HCT116 (cell line): ENCODE measurements at regions not wholly inside any gene's neighbourhood (a gene's known extent, or its start where the extent isn't known, plus 50 kb on each side); places are given as distances from the start of the nearest gene placed in this dataset.

Experiments used
- ATAC-seq: fragments of 200-7000 bp; cut with Tn5 transposase; 2 replicates; pipeline ENCODE4 v1.9.1; 2020; ENCODE audit warnings: mild to moderate bottlenecking, moderate library complexity
- BruUV-seq: library from RNA; stranded (reverse); fragments of 400-500 nt; replicated peaks from 2 replicates; lab custom pipeline; 2021; lab: Mats Ljungman, UMichigan
- CTCF ChIA-PET: fragments of 300-600 bp; sonication (Branson Sonifier 250); formaldehyde crosslinking; loops from one replicate; lab custom pipeline; 2021; ENCODE audit warnings: antibody characterized with exemption; lab: Charles Lee
- POLR2A ChIA-PET: fragments of 300-600, 350-600 bp; sonication (Branson Sonifier 250); formaldehyde crosslinking; loops from one replicate; lab custom pipeline; 2021; ENCODE audit warnings: antibody characterized with exemption; lab: Charles Lee
- RAD21 ChIA-PET, 2 experiments: fragments of 300-600 bp; sonication (Branson Sonifier 250); formaldehyde crosslinking; loops; one replicate each; lab custom pipeline; 2023; ENCODE audit warnings: low total read pairs in 2 of 2; ENCODE audit not compliant: uncharacterized antibody in 2 of 2, unreplicated experiment in 2 of 2, low non-redundant PET in 1 of 2; lab: Charles Lee
- DNase-seq: peaks from one replicate; pipeline ENCODE4 v3.0.0-alpha.2; 2010; ENCODE audit warnings: low read depth, low spot score
- H2AFZ ChIP-seq: fragments of 200-600 bp; shearing (Covaris generic), sonication (generic); 2 replicates; pipeline ENCODE4 v1.6.1; 2017; ENCODE audit warnings: low read depth, mixed run types, mixed read lengths, antibody characterized with exemption, low read length; ENCODE audit not compliant: poor library complexity, severe bottlenecking
- H3K27ac ChIP-seq: 2 replicates; pipeline ENCODE4 v1.5.1; 2012; ENCODE audit warnings: low read depth, low read length
- H3K27me3 ChIP-seq: fragments of 200-600 bp; sonication (generic); 2 replicates; pipeline ENCODE4 v1.6.1; 2016; ENCODE audit warnings: mixed run types, low read length, mixed read lengths; ENCODE audit not compliant: insufficient read depth
- H3K36me3 ChIP-seq, 2 experiments: fragments of 200-500 bp in 1 of 2; fragments of 200-600 bp in 1 of 2; sonication (Bioruptor generic) in 1 of 2; sonication (generic) in 1 of 2; 2 replicates each; pipeline versions ENCODE4 v1.5.1 to v1.6.1; 2014 to 2016; ENCODE audit warnings: low read length in 2 of 2, inconsistent platforms in 1 of 2, mixed read lengths in 1 of 2, mixed run types in 1 of 2; ENCODE audit not compliant: insufficient read depth in 2 of 2, control insufficient read depth in 1 of 2
- H3K4me1 ChIP-seq, 2 experiments: fragments of 200-600 bp in 1 of 2; sonication (generic) in 1 of 2; 2 replicates each; pipeline versions ENCODE4 v1.5.1 to v1.6.1; 2012 to 2017; ENCODE audit warnings: low read length in 2 of 2, inconsistent platforms in 1 of 2, mild to moderate bottlenecking in 1 of 2, mixed read lengths in 1 of 2, mixed run types in 1 of 2, moderate library complexity in 1 of 2; ENCODE audit not compliant: insufficient read depth in 2 of 2, control insufficient read depth in 1 of 2
- H3K4me2 ChIP-seq: fragments of 200-600 bp; sonication (generic); 2 replicates; pipeline ENCODE4 v1.6.1; 2017; ENCODE audit warnings: mixed run types, low read length, mixed read lengths
- H3K4me3 ChIP-seq, 2 experiments: fragments of 200-600 bp in 1 of 2; sonication (generic) in 1 of 2; replicated peaks in 1 of 2; 2 replicates each; pipeline ENCODE4 v1.5.1; 2011 to 2016; ENCODE audit warnings: low read length in 2 of 2, control low read depth in 1 of 2, low read depth in 1 of 2, mild to moderate bottlenecking in 1 of 2, mixed read lengths in 1 of 2, mixed run types in 1 of 2
- H3K79me2 ChIP-seq: fragments of 200-600 bp; sonication (generic); 2 replicates; pipeline ENCODE4 v1.6.1; 2017; ENCODE audit warnings: mild to moderate bottlenecking, mixed run types, low read length, moderate library complexity, mixed read lengths; ENCODE audit not compliant: insufficient read depth
- H3K9ac ChIP-seq: fragments of 200-600 bp; sonication (generic); 2 replicates; pipeline ENCODE4 v1.6.1; 2016; ENCODE audit warnings: low read length, mixed read lengths
- H3K9me2 ChIP-seq: fragments of 200-600 bp; sonication (generic), shearing (Covaris generic); 2 replicates; pipeline ENCODE4 v1.6.1; 2017; ENCODE audit warnings: mixed run types, mild to moderate bottlenecking, moderate library complexity; ENCODE audit not compliant: insufficient read depth
- H3K9me3 ChIP-seq, 2 experiments: fragments of 200-500 bp in 1 of 2; fragments of 200-600 bp in 1 of 2; sonication (Bioruptor generic) in 1 of 2; sonication (generic) in 1 of 2; 2 replicates each; pipeline ENCODE4 v1.6.1; 2014 to 2017; ENCODE audit warnings: low read length in 2 of 2, mixed read lengths in 2 of 2, inconsistent platforms in 1 of 2, low read depth in 1 of 2, mild to moderate bottlenecking in 1 of 2, mixed run types in 1 of 2, moderate library complexity in 1 of 2; ENCODE audit not compliant: control insufficient read depth in 1 of 2, insufficient read depth in 1 of 2
- H4K20me1 ChIP-seq: fragments of 200-600 bp; sonication (generic), shearing (Covaris generic); 2 replicates; pipeline ENCODE4 v1.6.1; 2017; ENCODE audit warnings: mixed run types, mild to moderate bottlenecking, moderate library complexity; ENCODE audit not compliant: insufficient read depth
- CBX3 ChIP-seq: IDR thresholded peaks from 2 replicates; pipeline ENCODE4 v1.6.1; 2012; ENCODE audit warnings: low read depth
- CEBPB ChIP-seq: IDR thresholded peaks from 2 replicates; pipeline ENCODE4 v1.6.1; 2012; ENCODE audit warnings: low read depth
- EZH2 ChIP-seq: fragments of 200-600 bp; sonication (generic); IDR thresholded peaks from 2 replicates; pipeline ENCODE4 v1.6.1; 2017; ENCODE audit warnings: antibody characterized with exemption, mixed run types
- EZH2phosphoT487 ChIP-seq: fragments of 200-600 bp; IDR thresholded peaks from 2 replicates; pipeline ENCODE4 v1.6.1; 2018; ENCODE audit warnings: antibody characterized with exemption, borderline replicate concordance
- JUND ChIP-seq: IDR thresholded peaks from 2 replicates; pipeline ENCODE4 v1.6.1; 2012
- POLR2AphosphoS5 ChIP-seq: IDR thresholded peaks from 2 replicates; pipeline ENCODE4 v1.6.1; 2011; ENCODE audit warnings: mild to moderate bottlenecking, low read depth, low read length, moderate library complexity
- RAD21 ChIP-seq: IDR thresholded peaks from 2 replicates; pipeline ENCODE4 v1.6.1; 2012; ENCODE audit warnings: low read depth, mild to moderate bottlenecking
- SP1 ChIP-seq: IDR thresholded peaks from 2 replicates; pipeline ENCODE4 v1.6.1; 2012; ENCODE audit warnings: low read depth
- SRF ChIP-seq: IDR thresholded peaks from 2 replicates; pipeline ENCODE4 v1.6.1; 2012; ENCODE audit warnings: low read depth
- TCF7L2 ChIP-seq: IDR thresholded peaks from 2 replicates; pipeline ENCODE4 v1.7.0; 2011; ENCODE audit warnings: borderline replicate concordance, inconsistent platforms; ENCODE audit not compliant: insufficient read depth, insufficient read length; ENCODE audit errors: extremely low read depth
- YY1 ChIP-seq: IDR thresholded peaks from 2 replicates; pipeline ENCODE4 v1.6.1; 2011; ENCODE audit warnings: low read length, low read depth, moderate library complexity, mild to moderate bottlenecking; ENCODE audit not compliant: insufficient replicate concordance; ENCODE audit errors: extremely low read depth
- intact Hi-C: fragments of 100-400 bp; cut with micrococcal nuclease; formaldehyde crosslinking; loops from 2 replicates; pipeline ENCODE4 v1.10.0; 2022
- TF ChIP-seq, protein P1 (sequence below): IDR thresholded peaks from 2 replicates; pipeline ENCODE4 v1.6.1; 2012
- TF ChIP-seq, protein P2 (sequence below): IDR thresholded peaks from 2 replicates; pipeline ENCODE4 v1.6.1; 2011; ENCODE audit warnings: mild to moderate bottlenecking, low read length, moderate library complexity; ENCODE audit not compliant: insufficient replicate concordance; ENCODE audit errors: extremely low read depth
- TF ChIP-seq, protein P3 (sequence below): IDR thresholded peaks from 2 replicates; pipeline ENCODE4 v1.6.1; 2012; ENCODE audit warnings: low read depth
- TF ChIP-seq, protein P4 (sequence below): IDR thresholded peaks from 2 replicates; pipeline ENCODE4 v1.6.1; 2012

DNA sequence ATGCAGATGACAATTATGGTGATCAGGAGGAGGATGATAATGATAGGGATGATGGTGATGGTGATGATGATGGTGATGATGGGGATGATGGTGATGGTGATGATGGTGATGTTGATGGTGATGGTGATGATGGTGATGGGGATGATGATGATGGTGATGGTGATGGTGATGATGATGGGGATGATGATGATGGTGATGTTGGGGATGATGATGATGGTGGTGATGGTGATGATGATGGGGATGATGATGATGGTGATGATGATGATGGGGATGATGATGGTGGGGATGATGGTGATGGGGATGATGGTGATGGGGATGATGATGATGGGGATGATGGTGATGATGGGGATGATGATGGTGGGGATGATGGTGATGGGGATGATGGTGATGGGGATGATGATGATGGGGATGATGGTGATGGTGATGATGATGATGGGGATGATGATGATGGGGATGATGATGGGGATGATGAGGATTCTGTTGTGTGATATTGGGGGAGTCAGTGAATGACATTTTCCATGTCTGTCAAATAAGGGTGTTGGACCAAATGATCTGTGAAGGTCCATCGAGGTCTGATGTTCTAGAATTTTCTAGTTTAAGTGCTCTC lies 65.6 kb upstream of the RPL11 start:
- Histone ChIP-seq H3K4me3 (no peak overlapping the region), H3K4me1 (no peaks in the 10 kb centered on the region), H3K9ac (no peak overlapping the region), H3K79me2 (no peaks in the 10 kb centered on the region), H3K4me2 (no peak overlapping the region), H3K9me3 (no peaks in the 10 kb centered on the region), H2AFZ (no peak overlapping the region), H3K27ac (no peak overlapping the region), H3K27me3 (no peaks in the 10 kb centered on the region), H3K9me2 (no peaks in the 10 kb centered on the region)
- ChIA-PET RAD21 (no interaction called here), CTCF (no interaction called here), POLR2A (no interaction called here)
- no TSS peak for BruUV-seq
- no peak for DNase-seq
- ATAC-seq = no peak
- intact Hi-C loops = no loop called here
- TF ChIP-seq POLR2AphosphoS5 (no peak), SP1 (no peak), SRF (no peak), RAD21 (no peak), EZH2phosphoT487 (no peak), CEBPB (no peak), JUND (no peak), YY1 (no peak), CBX3 (no peak), EZH2 (no peak), TCF7L2 (no peak)
- TF ChIP-seq, protein P1, sequence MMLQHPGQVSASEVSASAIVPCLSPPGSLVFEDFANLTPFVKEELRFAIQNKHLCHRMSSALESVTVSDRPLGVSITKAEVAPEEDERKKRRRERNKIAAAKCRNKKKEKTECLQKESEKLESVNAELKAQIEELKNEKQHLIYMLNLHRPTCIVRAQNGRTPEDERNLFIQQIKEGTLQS = no peak
- TF ChIP-seq, protein P2, sequence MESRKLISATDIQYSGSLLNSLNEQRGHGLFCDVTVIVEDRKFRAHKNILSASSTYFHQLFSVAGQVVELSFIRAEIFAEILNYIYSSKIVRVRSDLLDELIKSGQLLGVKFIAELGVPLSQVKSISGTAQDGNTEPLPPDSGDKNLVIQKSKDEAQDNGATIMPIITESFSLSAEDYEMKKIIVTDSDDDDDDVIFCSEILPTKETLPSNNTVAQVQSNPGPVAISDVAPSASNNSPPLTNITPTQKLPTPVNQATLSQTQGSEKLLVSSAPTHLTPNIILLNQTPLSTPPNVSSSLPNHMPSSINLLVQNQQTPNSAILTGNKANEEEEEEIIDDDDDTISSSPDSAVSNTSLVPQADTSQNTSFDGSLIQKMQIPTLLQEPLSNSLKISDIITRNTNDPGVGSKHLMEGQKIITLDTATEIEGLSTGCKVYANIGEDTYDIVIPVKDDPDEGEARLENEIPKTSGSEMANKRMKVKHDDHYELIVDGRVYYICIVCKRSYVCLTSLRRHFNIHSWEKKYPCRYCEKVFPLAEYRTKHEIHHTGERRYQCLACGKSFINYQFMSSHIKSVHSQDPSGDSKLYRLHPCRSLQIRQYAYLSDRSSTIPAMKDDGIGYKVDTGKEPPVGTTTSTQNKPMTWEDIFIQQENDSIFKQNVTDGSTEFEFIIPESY = no peak
- TF ChIP-seq, protein P3, sequence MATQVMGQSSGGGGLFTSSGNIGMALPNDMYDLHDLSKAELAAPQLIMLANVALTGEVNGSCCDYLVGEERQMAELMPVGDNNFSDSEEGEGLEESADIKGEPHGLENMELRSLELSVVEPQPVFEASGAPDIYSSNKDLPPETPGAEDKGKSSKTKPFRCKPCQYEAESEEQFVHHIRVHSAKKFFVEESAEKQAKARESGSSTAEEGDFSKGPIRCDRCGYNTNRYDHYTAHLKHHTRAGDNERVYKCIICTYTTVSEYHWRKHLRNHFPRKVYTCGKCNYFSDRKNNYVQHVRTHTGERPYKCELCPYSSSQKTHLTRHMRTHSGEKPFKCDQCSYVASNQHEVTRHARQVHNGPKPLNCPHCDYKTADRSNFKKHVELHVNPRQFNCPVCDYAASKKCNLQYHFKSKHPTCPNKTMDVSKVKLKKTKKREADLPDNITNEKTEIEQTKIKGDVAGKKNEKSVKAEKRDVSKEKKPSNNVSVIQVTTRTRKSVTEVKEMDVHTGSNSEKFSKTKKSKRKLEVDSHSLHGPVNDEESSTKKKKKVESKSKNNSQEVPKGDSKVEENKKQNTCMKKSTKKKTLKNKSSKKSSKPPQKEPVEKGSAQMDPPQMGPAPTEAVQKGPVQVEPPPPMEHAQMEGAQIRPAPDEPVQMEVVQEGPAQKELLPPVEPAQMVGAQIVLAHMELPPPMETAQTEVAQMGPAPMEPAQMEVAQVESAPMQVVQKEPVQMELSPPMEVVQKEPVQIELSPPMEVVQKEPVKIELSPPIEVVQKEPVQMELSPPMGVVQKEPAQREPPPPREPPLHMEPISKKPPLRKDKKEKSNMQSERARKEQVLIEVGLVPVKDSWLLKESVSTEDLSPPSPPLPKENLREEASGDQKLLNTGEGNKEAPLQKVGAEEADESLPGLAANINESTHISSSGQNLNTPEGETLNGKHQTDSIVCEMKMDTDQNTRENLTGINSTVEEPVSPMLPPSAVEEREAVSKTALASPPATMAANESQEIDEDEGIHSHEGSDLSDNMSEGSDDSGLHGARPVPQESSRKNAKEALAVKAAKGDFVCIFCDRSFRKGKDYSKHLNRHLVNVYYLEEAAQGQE = no peak
- TF ChIP-seq, protein P4, sequence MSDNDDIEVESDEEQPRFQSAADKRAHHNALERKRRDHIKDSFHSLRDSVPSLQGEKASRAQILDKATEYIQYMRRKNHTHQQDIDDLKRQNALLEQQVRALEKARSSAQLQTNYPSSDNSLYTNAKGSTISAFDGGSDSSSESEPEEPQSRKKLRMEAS = no peak
- TF ChIP-seq, all 23 proteins: peak for 0
- Histone ChIP-seq H3K36me3 (no peaks in the 10 kb centered on the region), H4K20me1 (no peaks in the 10 kb centered on the region)
